ENCODE measurements at regions not wholly inside any gene's neighbourhood (a gene's known extent, or its start where the extent isn't known, plus 50 kb on each side); places are given as distances from the start of the nearest gene placed in this dataset.

DNA sequence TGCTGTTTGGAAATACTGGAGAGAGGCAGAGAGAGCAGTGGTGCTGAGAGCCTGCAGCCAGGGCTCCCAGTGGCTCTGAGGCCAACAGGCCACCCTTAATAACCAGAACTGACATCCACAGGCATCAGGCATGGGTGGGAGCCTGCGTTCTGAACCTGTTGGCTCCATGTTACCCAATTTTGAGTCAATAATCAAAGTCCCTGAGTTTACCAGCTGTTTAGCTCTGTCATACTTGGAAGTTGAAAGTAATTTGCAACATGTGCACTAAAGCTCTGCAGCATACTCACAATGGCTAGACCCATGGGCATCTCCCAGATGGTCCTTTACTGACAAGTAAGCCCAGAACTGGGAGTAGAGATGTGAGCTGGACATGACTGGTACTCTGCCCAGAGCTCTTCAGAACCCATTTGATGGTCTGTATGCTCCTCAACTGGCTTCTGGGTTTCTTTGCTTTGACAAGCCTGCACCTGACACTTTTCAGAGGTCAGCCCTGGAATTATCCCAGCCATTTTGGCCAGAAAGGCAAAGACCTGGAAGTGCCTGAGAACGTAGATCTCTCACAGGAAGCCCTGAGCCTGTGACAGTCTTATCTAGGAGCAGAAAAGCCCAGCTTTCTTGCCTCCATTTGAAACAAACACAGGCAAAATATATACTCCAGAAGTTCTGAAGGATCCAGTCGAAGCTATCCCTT lies 122.4 kb upstream of the CITED2 start:
- no peak overlapping the region for H2BK120ac ChIP-seq (ENCODE audit: low read depth, low read length)
- no peak overlapping the region for H2BK5ac ChIP-seq (ENCODE audit: low read length)
- no peaks in the 10 kb centered on the region for H3K27me3 ChIP-seq (ENCODE audit: insufficient read depth, low read length, poor library complexity)
- no peaks in the 10 kb centered on the region for H3K79me2 ChIP-seq (ENCODE audit: control insufficient read depth, insufficient read depth, low read length)
- H3K4me1 ChIP-seq (ENCODE audit: control insufficient read depth, low read depth, low read length), result no peaks in the 10 kb centered on the region
- no peak overlapping the region for H3K4me3 ChIP-seq (ENCODE audit: low read length)
- DNase-seq, result no peak
- H3K27ac ChIP-seq (ENCODE audit: low read depth, low read length), result no peak overlapping the region
- no peaks in the 10 kb centered on the region for H3K79me1 ChIP-seq (ENCODE audit: low read length)
- H3K4me2 ChIP-seq (ENCODE audit: low read length), result no peak overlapping the region
- no peak overlapping the region for H2AK5ac ChIP-seq (ENCODE audit: low read length)
- peak overlapping the region; percentile 48 for H3K4ac ChIP-seq (ENCODE audit: low read depth, low read length)
- no peak overlapping the region for H3K23ac ChIP-seq (ENCODE audit: low read length)
- H4K5ac ChIP-seq (ENCODE audit: low read length), result no peak overlapping the region
- no CpG with 5 or more reads among the region's 3 CpGs for WGBS (ENCODE audit: extremely low coverage, insufficient coverage, low lambda C conversion rate)
- no peak overlapping the region for H2BK15ac ChIP-seq (replicated peaks; ENCODE audit: low read depth)
- H3K9ac ChIP-seq (ENCODE audit: low read length), result no peak overlapping the region
- no peak overlapping the region for H3K56ac ChIP-seq (ENCODE audit: low read length)
- H4K8ac ChIP-seq (ENCODE audit: low read depth, low read length), result no peak overlapping the region
- no peak overlapping the region for H3K18ac ChIP-seq (ENCODE audit: low read length)
- no peaks in the 10 kb centered on the region for H3K36me3 ChIP-seq (ENCODE audit: control insufficient read depth, insufficient read depth, low read length)

DNA sequence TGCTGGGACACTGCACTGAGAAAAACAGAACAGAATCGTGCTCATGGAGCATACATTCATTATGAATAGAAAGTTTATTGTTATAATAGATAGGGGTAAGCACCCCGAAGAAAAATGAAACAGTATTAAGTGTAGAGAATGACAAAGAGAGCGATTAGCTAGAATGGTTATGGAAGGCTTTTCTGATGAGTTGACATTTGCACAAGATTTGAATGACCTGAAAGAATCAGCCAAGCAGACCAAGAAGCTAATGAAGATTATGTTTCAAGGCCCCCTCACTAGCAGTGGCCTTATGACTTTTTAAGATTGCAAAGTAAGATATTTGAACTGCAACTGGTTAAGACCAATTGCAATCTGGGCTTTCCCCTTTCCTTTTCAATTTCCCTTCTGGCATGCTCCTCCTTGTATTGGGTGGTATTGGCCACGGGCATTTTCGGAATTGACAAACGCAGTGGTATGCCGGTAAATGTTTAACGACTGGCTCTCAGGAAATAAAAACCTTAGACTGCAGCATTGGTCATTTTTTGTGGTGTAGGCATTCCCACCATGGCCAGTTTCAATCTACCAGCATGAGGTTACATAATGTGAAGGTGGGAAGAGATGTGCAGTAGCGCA lies 120.0 kb upstream of the CITED2 start:
- H3K18ac ChIP-seq (ENCODE audit: low read length), result no peak overlapping the region
- H3K4me1 ChIP-seq (ENCODE audit: control insufficient read depth, low read depth, low read length), result no peaks in the 10 kb centered on the region
- no peak overlapping the region for H2BK120ac ChIP-seq (ENCODE audit: low read depth, low read length)
- no peak overlapping the region for H3K27ac ChIP-seq (ENCODE audit: low read depth, low read length)
- no peaks in the 10 kb centered on the region for H3K79me2 ChIP-seq (ENCODE audit: control insufficient read depth, insufficient read depth, low read length)
- H3K79me1 ChIP-seq (ENCODE audit: low read length), result no peaks in the 10 kb centered on the region
- H3K27me3 ChIP-seq (ENCODE audit: insufficient read depth, low read length, poor library complexity), result no peaks in the 10 kb centered on the region
- no peak overlapping the region for H2BK15ac ChIP-seq (replicated peaks; ENCODE audit: low read depth)
- no peak overlapping the region for H3K23ac ChIP-seq (ENCODE audit: low read length)
- H3K4me3 ChIP-seq (ENCODE audit: low read length), result no peak overlapping the region
- no peak overlapping the region for H3K4me2 ChIP-seq (ENCODE audit: low read length)
- WGBS (ENCODE audit: extremely low coverage, insufficient coverage, low lambda C conversion rate), result no CpG with 5 or more reads among the region's 9 CpGs
- DNase-seq, result no peak
- H3K4ac ChIP-seq (ENCODE audit: low read depth, low read length), result no peak overlapping the region
- no peak overlapping the region for H4K8ac ChIP-seq (ENCODE audit: low read depth, low read length)
- H2AK5ac ChIP-seq (ENCODE audit: low read length), result no peak overlapping the region
- no peak overlapping the region for H4K5ac ChIP-seq (ENCODE audit: low read length)
- H3K9ac ChIP-seq (ENCODE audit: low read length), result no peak overlapping the region
- H3K36me3 ChIP-seq (ENCODE audit: control insufficient read depth, insufficient read depth, low read length), result no peaks in the 10 kb centered on the region
- no peak overlapping the region for H2BK5ac ChIP-seq (ENCODE audit: low read length)
- no peak overlapping the region for H3K56ac ChIP-seq (ENCODE audit: low read length)

DNA sequence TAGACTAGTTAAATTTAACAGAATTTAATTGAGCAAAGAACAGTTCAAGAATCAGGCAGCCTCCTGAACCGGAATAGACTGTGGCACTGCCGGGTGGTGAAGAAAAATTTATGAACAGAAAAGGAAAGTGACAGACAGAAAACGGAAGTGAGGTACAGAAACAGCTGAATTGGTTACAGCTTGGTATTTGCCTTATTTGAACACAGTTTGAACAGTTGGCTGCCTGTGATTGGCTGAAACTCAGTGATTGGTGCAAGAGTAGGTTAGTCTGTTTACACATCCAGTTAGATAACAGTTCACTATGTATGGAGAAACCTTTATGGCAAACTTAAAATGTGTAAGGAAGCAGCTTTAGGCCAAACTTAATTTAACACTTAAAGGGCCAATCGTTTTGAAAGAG lies 116.0 kb upstream of the CITED2 start:
- no peak overlapping the region for H4K8ac ChIP-seq (ENCODE audit: low read depth, low read length)
- no peak overlapping the region for H3K23ac ChIP-seq (ENCODE audit: low read length)
- no peaks in the 10 kb centered on the region for H3K79me1 ChIP-seq (ENCODE audit: low read length)
- no peaks in the 10 kb centered on the region for H3K27me3 ChIP-seq (ENCODE audit: insufficient read depth, low read length, poor library complexity)
- no peaks in the 10 kb centered on the region for H3K4me1 ChIP-seq (ENCODE audit: control insufficient read depth, low read depth, low read length)
- no peak overlapping the region for H2BK15ac ChIP-seq (replicated peaks; ENCODE audit: low read depth)
- H2AK5ac ChIP-seq (ENCODE audit: low read length), result no peak overlapping the region
- H3K56ac ChIP-seq (ENCODE audit: low read length), result no peak overlapping the region
- no peak overlapping the region for H4K5ac ChIP-seq (ENCODE audit: low read length)
- H3K79me2 ChIP-seq (ENCODE audit: control insufficient read depth, insufficient read depth, low read length), result no peaks in the 10 kb centered on the region
- no peak overlapping the region for H3K9ac ChIP-seq (ENCODE audit: low read length)
- H3K18ac ChIP-seq (ENCODE audit: low read length), result no peak overlapping the region
- no peak overlapping the region for H3K27ac ChIP-seq (ENCODE audit: low read depth, low read length)
- no peak overlapping the region for H3K4me2 ChIP-seq (ENCODE audit: low read length)
- H2BK5ac ChIP-seq (ENCODE audit: low read length), result no peak overlapping the region
- H2BK120ac ChIP-seq (ENCODE audit: low read depth, low read length), result no peak overlapping the region
- WGBS (ENCODE audit: extremely low coverage, insufficient coverage, low lambda C conversion rate), result no CpG with 5 or more reads among the region's 4 CpGs
- H3K4me3 ChIP-seq (ENCODE audit: low read length), result no peak overlapping the region
- no peak overlapping the region for H3K4ac ChIP-seq (ENCODE audit: low read depth, low read length)
- DNase-seq, result no peak
- H3K36me3 ChIP-seq (ENCODE audit: control insufficient read depth, insufficient read depth, low read length), result no peaks in the 10 kb centered on the region

DNA sequence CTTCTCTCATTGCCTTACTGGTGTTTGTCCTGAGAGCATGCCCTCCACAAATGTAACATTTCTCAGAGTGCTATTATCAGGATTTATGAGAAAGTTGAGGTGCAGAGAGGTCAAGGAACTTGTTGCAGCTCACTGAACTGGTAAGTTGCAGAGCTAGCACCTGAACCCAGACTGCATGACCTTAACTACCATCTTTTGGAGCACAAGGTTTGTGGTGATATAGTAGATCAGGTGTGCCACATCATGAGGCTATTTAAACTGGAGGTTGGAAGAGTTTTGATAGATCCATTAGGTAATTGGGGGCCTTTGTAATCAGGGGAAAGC lies 112.0 kb upstream of the CITED2 start:
- Histone ChIP-seq H3K79me2 (ENCODE audit: control insufficient read depth, insufficient read depth, low read length) (no peaks in the 10 kb centered on the region), H3K23ac (ENCODE audit: low read length) (no peak overlapping the region), H3K27ac (ENCODE audit: low read depth, low read length) (no peak overlapping the region), H2BK120ac (ENCODE audit: low read depth, low read length) (no peak overlapping the region), H3K36me3 (ENCODE audit: control insufficient read depth, insufficient read depth, low read length) (no peaks in the 10 kb centered on the region), H3K4me1 (ENCODE audit: control insufficient read depth, low read depth, low read length) (peaks cover 6% of the 10 kb centered on the region), H2BK5ac (ENCODE audit: low read length) (no peak overlapping the region), H3K4me3 (ENCODE audit: low read length) (no peak overlapping the region), H3K79me1 (ENCODE audit: low read length) (no peaks in the 10 kb centered on the region), H3K4me2 (ENCODE audit: low read length) (no peak overlapping the region), H4K8ac (ENCODE audit: low read depth, low read length) (no peak overlapping the region), H3K9ac (ENCODE audit: low read length) (no peak overlapping the region), H3K56ac (ENCODE audit: low read length) (peak overlapping the region; percentile 26), H4K5ac (ENCODE audit: low read length) (no peak overlapping the region), H3K18ac (ENCODE audit: low read length) (no peak overlapping the region), H2AK5ac (ENCODE audit: low read length) (peak overlapping the region; percentile 10), H3K27me3 (ENCODE audit: insufficient read depth, low read length, poor library complexity) (no peaks in the 10 kb centered on the region), H3K4ac (ENCODE audit: low read depth, low read length) (no peak overlapping the region), H2BK15ac (replicated peaks; ENCODE audit: low read depth) (no peak overlapping the region)
- no peak for DNase-seq

DNA sequence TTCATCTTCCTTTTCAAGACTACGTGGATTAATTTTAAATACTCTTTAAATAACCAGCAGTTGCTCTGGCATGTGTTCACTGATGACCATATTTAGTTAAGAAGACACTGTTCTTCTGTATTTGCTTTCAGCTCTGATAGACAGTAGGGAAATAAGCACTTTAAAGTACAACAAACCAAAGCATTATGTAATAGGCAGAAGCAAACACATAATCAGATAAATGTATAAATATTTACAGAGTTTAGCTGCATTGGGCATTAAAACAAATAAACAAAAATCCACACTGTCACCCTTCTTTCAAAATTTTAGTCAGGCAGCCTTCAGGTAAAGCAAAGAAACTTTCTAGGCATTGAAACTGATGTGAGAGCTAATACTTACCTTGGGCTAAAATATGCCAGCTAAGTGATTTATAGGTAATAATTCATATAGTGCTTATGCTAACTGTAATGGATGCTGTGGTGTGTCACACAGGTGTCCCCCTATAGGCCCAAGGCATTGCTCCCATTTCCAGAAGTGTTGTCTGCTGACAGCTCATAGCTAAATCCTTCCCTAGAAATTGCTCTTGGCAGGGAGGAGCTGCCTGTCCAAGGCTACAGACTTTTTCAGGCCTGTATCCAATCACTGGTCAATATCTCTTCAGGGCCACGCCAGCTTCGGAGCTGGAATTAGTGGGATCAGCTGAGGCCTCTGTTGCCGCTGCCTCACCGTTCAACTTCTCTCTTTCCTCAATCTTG lies 111.5 kb upstream of the CITED2 start:
- no peak overlapping the region for H2BK5ac ChIP-seq (ENCODE audit: low read length)
- H3K79me1 ChIP-seq (ENCODE audit: low read length), result no peaks in the 10 kb centered on the region
- no CpG with 5 or more reads among the region's 5 CpGs for WGBS (ENCODE audit: extremely low coverage, insufficient coverage, low lambda C conversion rate)
- no peak overlapping the region for H3K27ac ChIP-seq (ENCODE audit: low read depth, low read length)
- no peak overlapping the region for H3K18ac ChIP-seq (ENCODE audit: low read length)
- H3K23ac ChIP-seq (ENCODE audit: low read length), result no peak overlapping the region
- no peak overlapping the region for H4K8ac ChIP-seq (ENCODE audit: low read depth, low read length)
- no peak overlapping the region for H3K4me3 ChIP-seq (ENCODE audit: low read length)
- H3K4ac ChIP-seq (ENCODE audit: low read depth, low read length), result no peak overlapping the region
- no peak overlapping the region for H2BK15ac ChIP-seq (replicated peaks; ENCODE audit: low read depth)
- no peaks in the 10 kb centered on the region for H3K36me3 ChIP-seq (ENCODE audit: control insufficient read depth, insufficient read depth, low read length)
- no peaks in the 10 kb centered on the region for H3K27me3 ChIP-seq (ENCODE audit: insufficient read depth, low read length, poor library complexity)
- no peak overlapping the region for H2BK120ac ChIP-seq (ENCODE audit: low read depth, low read length)
- H3K4me2 ChIP-seq (ENCODE audit: low read length), result no peak overlapping the region
- H3K56ac ChIP-seq (ENCODE audit: low read length), result peak overlapping the region; percentile 26
- no peak for DNase-seq
- no peak overlapping the region for H3K9ac ChIP-seq (ENCODE audit: low read length)
- no peak overlapping the region for H4K5ac ChIP-seq (ENCODE audit: low read length)
- H2AK5ac ChIP-seq (ENCODE audit: low read length), result peak overlapping the region; percentile 10
- peaks cover 7% of the 10 kb centered on the region for H3K4me1 ChIP-seq (ENCODE audit: control insufficient read depth, low read depth, low read length)
- H3K79me2 ChIP-seq (ENCODE audit: control insufficient read depth, insufficient read depth, low read length), result no peaks in the 10 kb centered on the region

Measured in mesendoderm (in vitro differentiated cells).